Muscle layer of colon (tissue), 2 donors: ENCODE measurements at regions not wholly inside any gene's neighbourhood (a gene's known extent, or its start where the extent isn't known, plus 50 kb on each side); places are given as distances from the start of the nearest gene placed in this dataset.

Experiments used
- H3K27ac ChIP-seq: one replicate; pipeline ENCODE4 v1.7.0; 2013; ENCODE audit warnings: low read depth, mild to moderate bottlenecking, low read length, moderate library complexity
- H3K27me3 ChIP-seq, 2 donors: one replicate each; pipeline ENCODE4 v1.7.0; 2013; ENCODE audit warnings: low read length in 2 of 2, mild to moderate bottlenecking in 2 of 2; ENCODE audit not compliant: insufficient read depth in 2 of 2, control insufficient read depth in 1 of 2
- H3K36me3 ChIP-seq: one replicate; pipeline ENCODE4 v1.7.0; 2013; ENCODE audit warnings: mild to moderate bottlenecking, low read length; ENCODE audit not compliant: insufficient read depth
- H3K4me1 ChIP-seq: one replicate; pipeline ENCODE4 v1.7.0; 2013; ENCODE audit warnings: mild to moderate bottlenecking, low read length; ENCODE audit not compliant: insufficient read depth
- H3K4me3 ChIP-seq, 2 donors: one replicate each; pipeline ENCODE4 v1.7.0; 2013; ENCODE audit warnings: low read length in 2 of 2, low read depth in 1 of 2, mild to moderate bottlenecking in 1 of 2, moderate library complexity in 1 of 2
- H3K9ac ChIP-seq: one replicate; pipeline ENCODE4 v1.7.0; 2013; ENCODE audit warnings: low read length
- H3K9me3 ChIP-seq: one replicate; pipeline ENCODE4 v1.7.0; 2013; ENCODE audit warnings: mild to moderate bottlenecking, low read length
- donor health status: abdominal sarcoma.
- donor health status: Adenocarcinoma of cecum.

DNA sequence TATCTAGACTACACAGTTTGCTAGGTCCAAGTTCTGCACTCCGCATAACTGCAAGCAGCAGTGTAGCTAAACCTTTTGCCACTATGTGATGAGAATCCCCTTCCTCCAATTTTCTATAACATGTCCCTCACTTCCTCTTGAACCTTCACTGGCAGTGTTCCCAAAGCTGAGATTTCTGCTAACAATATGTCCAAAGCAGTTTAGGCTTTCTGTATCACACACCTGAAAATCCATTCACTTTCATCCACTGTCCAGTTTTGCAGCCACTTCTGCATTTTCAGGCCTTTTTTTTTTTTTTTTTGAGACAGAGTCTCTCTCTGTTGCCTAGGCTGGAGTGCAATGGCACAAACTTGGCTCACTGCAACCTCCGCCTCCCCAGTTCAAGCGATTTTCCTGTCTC, 111.1 kb downstream of the GADD45G start:
- no peaks in the 10 kb centered on the region for H3K27me3 ChIP-seq
- no peaks in the 10 kb centered on the region for H3K36me3 ChIP-seq
- H3K4me1 ChIP-seq = peaks cover under 1% of the 10 kb centered on the region
- no peak overlapping the region for H3K4me3 ChIP-seq
- H3K27ac ChIP-seq = no peak overlapping the region
- H3K9ac ChIP-seq = no peak overlapping the region
- H3K9me3 ChIP-seq = no peaks in the 10 kb centered on the region

DNA sequence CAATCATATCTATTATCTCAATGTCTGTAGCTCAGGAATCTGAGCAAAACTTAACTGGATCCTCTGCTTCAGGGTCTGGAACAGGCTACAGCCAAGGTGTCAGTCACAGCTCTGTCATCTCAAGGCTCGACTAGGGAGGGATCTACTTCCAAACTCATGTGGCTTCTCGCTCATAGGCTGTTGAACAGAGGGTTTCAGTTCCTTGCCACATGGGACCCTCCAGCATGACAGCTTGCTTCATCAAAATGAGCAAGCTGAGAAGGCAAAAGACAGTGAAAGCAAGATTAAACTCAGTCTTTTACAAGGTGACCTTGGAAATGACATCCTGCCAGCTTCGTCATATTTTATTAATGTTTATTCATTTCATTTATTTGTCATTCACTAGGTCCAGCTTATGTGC, 111.7 kb downstream of the GADD45G start:
- no peak overlapping the region for H3K9ac ChIP-seq
- H3K36me3 ChIP-seq = no peaks in the 10 kb centered on the region
- H3K4me3 ChIP-seq = no peak overlapping the region
- H3K27me3 ChIP-seq = no peaks in the 10 kb centered on the region
- no peak overlapping the region for H3K27ac ChIP-seq
- H3K4me1 ChIP-seq = peaks cover 7% of the 10 kb centered on the region
- H3K9me3 ChIP-seq = no peaks in the 10 kb centered on the region

DNA sequence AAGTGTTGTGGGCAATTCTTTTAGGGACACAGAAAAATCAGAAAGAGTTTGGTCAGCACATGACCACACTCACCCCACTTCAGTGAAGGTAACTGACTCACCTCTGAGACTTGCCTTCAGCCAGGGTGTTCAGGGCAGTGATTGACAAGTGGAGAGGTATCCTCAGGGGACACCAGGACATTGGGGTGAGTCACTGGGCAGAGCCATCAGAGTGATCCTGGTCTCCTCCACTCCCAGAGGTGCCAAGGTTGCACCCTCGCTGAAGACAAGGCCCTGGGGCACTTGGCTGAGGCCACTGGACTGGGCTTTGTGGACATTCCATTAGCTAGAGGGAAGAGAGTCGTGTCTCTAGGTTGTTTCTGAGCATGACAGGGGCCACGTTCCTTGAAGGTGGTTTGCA, 113.4 kb downstream of the GADD45G start:
- no peak overlapping the region for H3K4me3 ChIP-seq
- H3K4me1 ChIP-seq = peaks cover 10% of the 10 kb centered on the region
- H3K9ac ChIP-seq = no peak overlapping the region
- no peaks in the 10 kb centered on the region for H3K9me3 ChIP-seq
- no peaks in the 10 kb centered on the region for H3K36me3 ChIP-seq
- no peaks in the 10 kb centered on the region for H3K27me3 ChIP-seq
- H3K27ac ChIP-seq = no peak overlapping the region

DNA sequence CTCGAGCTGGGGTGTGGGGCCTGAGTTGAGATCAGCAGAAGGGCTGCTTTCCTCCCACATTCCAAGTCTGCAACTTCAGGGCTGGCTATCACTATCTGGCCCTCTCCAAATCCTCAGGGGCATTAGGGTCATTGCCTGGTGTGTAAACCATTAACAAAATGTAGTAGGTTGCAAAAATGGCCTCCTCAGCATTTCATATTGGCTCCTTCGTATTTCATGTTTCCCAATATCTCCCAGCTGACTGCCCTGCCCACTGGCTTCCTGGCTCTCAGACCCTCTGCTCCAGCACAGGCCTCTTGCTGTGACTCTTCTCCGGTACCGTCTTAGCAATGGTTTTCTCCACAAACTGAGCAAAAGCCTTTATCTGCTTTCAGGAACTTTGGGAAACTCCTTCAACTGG, 113.8 kb downstream of the GADD45G start:
- Histone ChIP-seq H3K9ac (no peak overlapping the region), H3K4me1 (peaks cover 10% of the 10 kb centered on the region), H3K36me3 (no peaks in the 10 kb centered on the region), H3K4me3 (no peak overlapping the region), H3K27ac (no peak overlapping the region), H3K27me3 (no peaks in the 10 kb centered on the region), H3K9me3 (no peaks in the 10 kb centered on the region)

DNA sequence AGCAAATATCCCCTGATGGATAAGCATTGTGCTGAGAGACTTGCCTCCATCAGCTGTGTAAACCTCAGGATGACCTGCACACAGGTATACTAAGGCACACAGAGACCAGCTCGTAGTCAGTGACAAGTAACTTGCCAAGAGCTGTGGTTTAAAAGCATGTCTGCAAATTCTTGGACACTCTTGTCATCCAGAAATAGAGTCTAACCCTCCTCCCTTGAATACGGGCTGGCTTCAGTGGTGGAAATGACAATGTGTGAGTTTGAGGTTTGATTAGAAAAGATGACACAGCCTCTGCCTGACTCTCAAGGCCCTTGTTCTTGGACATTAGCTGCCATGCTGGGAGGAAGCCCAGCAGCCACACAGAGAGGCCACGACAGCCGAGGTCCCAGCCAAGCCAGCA, 114.4 kb downstream of the GADD45G start:
- Histone ChIP-seq H3K4me1 (peaks cover 10% of the 10 kb centered on the region), H3K27ac (no peak overlapping the region), H3K36me3 (no peaks in the 10 kb centered on the region), H3K4me3 (no peak overlapping the region), H3K27me3 (no peaks in the 10 kb centered on the region), H3K9ac (no peak overlapping the region), H3K9me3 (no peaks in the 10 kb centered on the region)

DNA sequence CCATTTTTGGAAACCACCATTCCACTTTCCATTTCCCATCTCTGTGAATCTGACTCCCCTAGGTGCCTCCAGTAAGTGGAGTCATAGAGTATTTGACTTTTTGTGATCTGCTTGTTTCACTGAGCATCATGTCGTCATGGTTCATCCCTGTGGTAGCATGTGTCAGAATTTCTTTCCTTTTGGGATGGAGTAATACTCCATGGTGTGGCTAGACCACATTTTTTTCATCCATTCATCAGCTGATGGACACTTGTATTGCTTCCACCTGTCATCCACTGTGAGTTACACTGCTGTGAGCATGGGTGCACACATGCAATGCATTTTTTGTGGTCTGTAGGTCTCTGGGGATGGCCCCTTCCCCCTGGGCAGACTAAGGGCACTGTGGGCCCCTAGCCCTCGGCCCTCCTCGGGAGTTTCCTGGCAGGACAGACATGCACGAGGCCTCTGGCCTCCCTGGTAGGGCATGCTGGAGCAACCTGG, 115.9 kb downstream of the GADD45G start:
- no peaks in the 10 kb centered on the region for H3K36me3 ChIP-seq
- H3K9me3 ChIP-seq = no peaks in the 10 kb centered on the region
- no peak overlapping the region for H3K27ac ChIP-seq
- peaks cover 10% of the 10 kb centered on the region for H3K4me1 ChIP-seq
- no peak overlapping the region for H3K4me3 ChIP-seq
- no peak overlapping the region for H3K9ac ChIP-seq
- no peaks in the 10 kb centered on the region for H3K27me3 ChIP-seq

DNA sequence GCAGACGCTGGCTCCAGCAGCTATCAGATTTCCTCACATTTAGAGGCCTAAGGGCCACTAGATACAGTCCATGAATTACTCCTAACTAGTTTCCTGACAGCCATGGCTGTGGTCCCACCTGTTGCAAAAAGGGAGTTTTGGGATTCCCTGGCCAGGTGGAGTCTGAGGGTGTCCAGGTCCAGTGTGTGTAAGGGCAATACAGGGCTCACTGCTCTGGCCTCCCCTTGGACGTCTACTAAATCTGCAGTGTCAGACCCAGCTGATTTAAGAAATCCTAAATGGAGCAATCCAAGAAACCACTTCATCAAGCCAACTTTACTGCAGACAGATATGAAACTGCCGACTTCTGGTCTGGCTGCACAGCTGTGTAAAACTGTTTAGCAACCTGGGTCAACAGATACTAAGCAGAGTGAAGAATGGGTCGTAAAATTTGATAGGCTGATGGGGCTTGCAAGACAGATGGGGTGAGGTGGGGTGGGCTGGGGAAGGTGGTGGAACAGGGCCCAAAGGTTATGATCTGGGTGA, 116.4 kb downstream of the GADD45G start:
- no peaks in the 10 kb centered on the region for H3K9me3 ChIP-seq
- H3K4me1 ChIP-seq = peaks cover 10% of the 10 kb centered on the region
- no peak overlapping the region for H3K27ac ChIP-seq
- H3K9ac ChIP-seq = no peak overlapping the region
- no peaks in the 10 kb centered on the region for H3K27me3 ChIP-seq
- H3K36me3 ChIP-seq = no peaks in the 10 kb centered on the region
- no peak overlapping the region for H3K4me3 ChIP-seq

DNA sequence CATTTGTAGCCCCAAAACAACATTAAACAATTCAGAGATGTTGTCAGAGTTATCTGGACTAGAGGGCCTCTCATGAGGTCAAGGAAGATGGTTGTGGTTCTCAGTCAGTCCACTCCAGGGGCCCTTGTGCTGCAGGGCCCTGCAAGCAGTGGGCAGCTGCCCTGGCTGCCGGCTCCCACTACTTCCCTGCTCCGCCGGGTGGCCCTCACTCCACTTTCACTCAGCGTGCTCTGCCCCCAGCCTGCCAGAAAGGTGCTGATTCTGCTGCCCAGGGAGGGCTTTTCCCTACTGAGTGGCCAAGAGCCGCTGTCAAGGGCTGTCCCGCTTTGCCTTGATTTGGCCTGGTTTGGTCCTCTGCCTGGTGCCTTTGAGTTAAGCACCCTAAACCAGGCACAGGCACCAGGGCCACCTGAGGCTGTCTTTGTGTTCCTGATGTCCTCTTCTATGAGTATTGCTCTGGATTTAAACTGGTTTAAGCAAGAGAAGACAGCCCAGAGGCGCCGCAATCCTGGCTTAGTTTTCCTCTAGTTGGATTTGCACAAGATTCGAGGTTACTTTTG, 117.2 kb downstream of the GADD45G start:
- Histone ChIP-seq H3K9me3 (no peaks in the 10 kb centered on the region), H3K9ac (no peak overlapping the region), H3K27ac (no peak overlapping the region), H3K4me1 (peaks cover 10% of the 10 kb centered on the region), H3K36me3 (no peaks in the 10 kb centered on the region), H3K4me3 (no peak overlapping the region), H3K27me3 (no peaks in the 10 kb centered on the region)

DNA sequence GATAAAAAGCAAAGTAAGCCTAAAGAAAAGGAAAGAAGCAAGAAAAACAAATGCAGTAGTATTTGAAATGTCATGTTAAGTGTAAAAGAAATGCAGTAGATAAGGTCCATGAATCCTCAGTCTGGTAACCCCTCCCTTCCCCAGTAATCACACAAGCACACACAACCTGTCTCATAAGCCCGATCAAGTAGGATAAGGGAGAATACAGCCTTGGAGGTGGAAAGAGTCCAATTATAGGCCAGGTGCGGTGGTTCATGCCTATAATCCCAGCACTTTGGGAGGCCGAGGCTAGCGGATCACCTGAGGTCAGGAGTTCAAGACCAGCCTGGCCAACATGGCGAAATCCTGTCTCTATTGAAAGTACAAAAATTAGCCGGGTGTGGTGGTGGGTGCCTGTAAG, 117.9 kb downstream of the GADD45G start:
- Histone ChIP-seq H3K36me3 (no peaks in the 10 kb centered on the region), H3K27ac (no peak overlapping the region), H3K4me1 (peaks cover 10% of the 10 kb centered on the region), H3K9ac (no peak overlapping the region), H3K4me3 (no peak overlapping the region), H3K27me3 (no peaks in the 10 kb centered on the region), H3K9me3 (no peaks in the 10 kb centered on the region)

DNA sequence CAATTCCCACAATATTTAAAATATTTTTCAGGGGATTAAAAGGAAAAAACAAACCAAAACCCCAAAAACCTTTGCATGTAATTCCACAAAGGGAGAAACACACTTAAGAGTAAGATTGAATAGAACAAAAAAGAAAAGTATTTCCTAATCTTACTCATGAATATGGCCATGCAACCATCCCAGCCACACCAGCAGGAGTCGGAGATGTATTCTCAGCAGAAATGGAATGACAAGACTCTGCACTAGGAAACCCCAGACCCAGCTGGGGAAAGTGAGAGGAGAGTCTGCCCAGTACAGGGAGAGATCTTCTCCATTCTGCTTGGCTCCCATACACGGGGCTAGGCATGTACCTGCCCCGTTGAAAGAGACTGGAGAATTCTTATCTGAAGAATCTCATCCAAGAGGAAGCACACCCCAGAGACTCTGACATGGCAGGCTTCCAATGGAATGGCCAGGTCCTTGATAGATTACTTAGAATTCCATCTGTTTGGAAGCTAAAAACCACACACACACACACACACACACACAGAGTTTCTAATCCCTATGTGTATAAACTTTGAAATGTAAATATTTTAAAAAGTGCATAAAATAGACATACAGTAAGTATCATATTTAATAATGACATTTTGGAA, 118.8 kb downstream of the GADD45G start:
- Histone ChIP-seq H3K9ac (no peak overlapping the region), H3K4me3 (no peak overlapping the region), H3K9me3 (no peaks in the 10 kb centered on the region), H3K36me3 (no peaks in the 10 kb centered on the region), H3K27ac (no peak overlapping the region), H3K4me1 (peaks cover 10% of the 10 kb centered on the region), H3K27me3 (no peaks in the 10 kb centered on the region)

DNA sequence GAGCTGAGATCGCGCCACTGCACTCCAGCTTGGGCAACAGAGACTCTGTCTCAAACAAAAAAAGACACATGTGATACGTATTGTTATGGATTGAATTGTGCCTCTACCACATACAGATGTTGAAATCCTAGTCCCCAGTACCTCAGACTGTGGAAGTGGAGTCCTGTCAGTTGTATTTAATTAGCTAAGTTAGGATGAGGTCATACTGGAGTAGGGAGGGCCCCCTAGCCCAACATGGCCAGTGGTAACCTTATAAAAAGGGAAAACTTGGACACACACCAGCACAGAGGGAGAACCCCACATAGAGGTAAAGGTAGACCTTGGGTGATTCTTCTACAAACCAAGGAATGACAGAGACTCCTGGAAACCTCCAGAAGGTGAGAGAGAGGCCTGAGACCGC, 119.8 kb downstream of the GADD45G start:
- Histone ChIP-seq H3K4me3 (no peak overlapping the region), H3K27me3 (no peaks in the 10 kb centered on the region), H3K36me3 (no peaks in the 10 kb centered on the region), H3K4me1 (peaks cover 10% of the 10 kb centered on the region), H3K27ac (no peak overlapping the region), H3K9me3 (no peaks in the 10 kb centered on the region), H3K9ac (no peak overlapping the region)

DNA sequence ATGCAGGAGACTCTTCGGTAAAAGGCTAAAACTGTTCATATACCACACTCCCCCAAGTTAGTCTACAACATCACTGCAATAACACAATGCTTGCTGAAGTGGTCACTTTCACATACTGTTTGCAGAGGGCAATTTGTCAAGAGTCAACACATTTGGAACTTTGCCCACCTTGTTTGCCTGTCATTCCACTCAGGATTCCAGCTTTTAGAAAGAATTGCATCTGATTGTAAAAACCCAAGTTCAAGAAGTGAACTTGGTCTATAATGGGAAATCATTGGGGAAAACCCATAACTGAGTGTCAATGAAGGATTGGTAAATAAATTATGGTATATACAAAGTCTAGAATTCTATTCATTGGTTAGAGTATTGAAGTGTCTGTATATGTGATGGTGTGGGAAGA, 120.5 kb downstream of the GADD45G start:
- no peak overlapping the region for H3K9ac ChIP-seq
- no peaks in the 10 kb centered on the region for H3K36me3 ChIP-seq
- no peaks in the 10 kb centered on the region for H3K27me3 ChIP-seq
- H3K4me3 ChIP-seq = no peak overlapping the region
- peaks cover 10% of the 10 kb centered on the region for H3K4me1 ChIP-seq
- H3K27ac ChIP-seq = no peak overlapping the region
- H3K9me3 ChIP-seq = no peaks in the 10 kb centered on the region
